SKM-1 (cell line): ENCODE measurements at regions not wholly inside any gene's neighbourhood (a gene's known extent, or its start where the extent isn't known, plus 50 kb on each side); places are given as distances from the start of the nearest gene placed in this dataset.
"Not testable (repeated sequence)": the region's sequence is repeated elsewhere in the genome, so short reads cannot be mapped to it uniquely, and the experiment has no call there.

Experiments
- DNase-seq: peaks from one replicate; lab custom pipeline; 2025; ENCODE audit not compliant: unreplicated experiment; lab: John Stamatoyannopoulos, UW

GRCh38 chr7:15143936-15144335, 241.4 kb upstream of the DGKB start:
- DNase-seq = no peak

GRCh38 chr7:15143121-15143520, 240.6 kb upstream of the DGKB start:
- no peak for DNase-seq

GRCh38 chr7:15140431-15140830, 237.9 kb upstream of the DGKB start:
- no peak for DNase-seq

GRCh38 chr7:15131661-15132060, 229.1 kb upstream of the DGKB start:
- DNase-seq = no peak

- DNase-seq = no peak
These were observed 228.4 kb upstream of the DGKB start for GRCh38 chr7:15130666-15131541.

- DNase-seq = no peak
These were observed 226.2 kb upstream of the DGKB start for GRCh38 chr7:15128716-15129115.

- DNase-seq = not testable (repeated sequence)
These were observed 224.1 kb upstream of the DGKB start for GRCh38 chr7:15126653-15127052.

GRCh38 chr7:15123901-15124300, 221.3 kb upstream of the DGKB start:
- DNase-seq = no peak

GRCh38 chr7:15113752-15114151, 211.2 kb upstream of the DGKB start:
- no peak for DNase-seq

- DNase-seq = no peak
These were observed 203.2 kb upstream of the DGKB start for GRCh38 chr7:15105711-15106110.

- DNase-seq = no peak
These were observed 202.0 kb upstream of the DGKB start for GRCh38 chr7:15104411-15105092.

GRCh38 chr7:15099074-15099473, 196.5 kb upstream of the DGKB start:
- DNase-seq = no peak

- DNase-seq = no peak
These were observed 194.3 kb upstream of the DGKB start for GRCh38 chr7:15096853-15097252.

GRCh38 chr7:15094989-15095388, 192.4 kb upstream of the DGKB start:
- DNase-seq = no peak

- no peak for DNase-seq
These were observed 185.2 kb upstream of the DGKB start for GRCh38 chr7:15087771-15088170.

GRCh38 chr7:15086862-15087261, 184.3 kb upstream of the DGKB start:
- DNase-seq = no peak

- no peak for DNase-seq
These were observed 183.6 kb upstream of the DGKB start for GRCh38 chr7:15086131-15086611.

- no peak for DNase-seq
These were observed 182.8 kb upstream of the DGKB start for GRCh38 chr7:15085366-15085765.

GRCh38 chr7:15084368-15084767, 181.8 kb upstream of the DGKB start:
- no peak for DNase-seq

GRCh38 chr7:15081891-15082290, 179.3 kb upstream of the DGKB start:
- no peak for DNase-seq

- DNase-seq = no peak
These were observed 170.8 kb upstream of the DGKB start for GRCh38 chr7:15073301-15073700.

- no peak for DNase-seq
These were observed 165.8 kb upstream of the DGKB start for GRCh38 chr7:15068324-15068723.
